Ureter (tissue), 1 donor: ENCODE measurements at regions not wholly inside any gene's neighbourhood (a gene's known extent, or its start where the extent isn't known, plus 50 kb on each side); places are given as distances from the start of the nearest gene placed in this dataset.
"Not testable (repeated sequence)": the region's sequence is repeated elsewhere in the genome, so short reads cannot be mapped to it uniquely, and the experiment has no call there.

Source experiments
- DNase-seq: peaks from one replicate; pipeline ENCODE4 v3.0.0-alpha.2; 2020; ENCODE audit warnings: low spot score
- donor health status: DM: yes; HTN: yes; CAD: no.

DNA sequence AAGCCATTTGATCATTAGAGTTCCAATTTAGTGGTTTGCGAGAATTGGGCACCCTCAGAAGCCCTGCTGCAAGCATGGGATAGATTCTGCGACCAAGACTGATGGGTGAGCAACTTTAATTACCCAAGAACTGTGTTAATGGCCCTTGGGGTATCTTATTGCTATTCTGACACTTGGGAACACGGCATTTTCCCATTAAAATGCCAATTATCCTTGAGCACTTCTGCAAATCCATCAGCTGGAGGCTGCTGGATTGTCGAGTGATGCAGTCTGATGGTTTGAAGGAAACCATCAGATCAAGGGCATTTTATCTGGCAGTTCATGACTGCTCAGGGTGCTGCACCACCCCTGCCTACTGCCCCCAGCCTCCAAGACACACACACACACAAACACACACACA is 183.6 kb upstream of the PROK2 start:
- DNase-seq, result no peak

DNA sequence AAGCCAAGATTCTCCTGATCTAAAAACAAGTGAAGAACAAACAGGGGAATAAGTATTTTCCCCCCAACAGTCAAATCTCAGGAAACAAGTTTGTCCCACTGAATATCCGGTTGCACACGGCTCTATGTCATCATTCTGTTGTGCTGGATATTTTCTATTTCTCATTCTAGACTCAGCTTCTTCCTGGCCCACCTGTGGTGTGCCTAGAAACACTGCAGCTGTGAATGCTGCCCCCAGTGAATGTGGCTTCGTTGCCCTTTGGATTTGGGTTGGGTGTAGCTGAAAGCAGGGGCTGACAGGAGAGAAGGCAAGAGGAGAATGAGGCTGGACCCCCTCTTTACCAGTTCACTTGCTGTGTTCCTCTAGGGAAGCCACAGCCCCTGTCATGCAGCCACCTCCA is 181.2 kb upstream of the PROK2 start:
- DNase-seq, result no peak

DNA sequence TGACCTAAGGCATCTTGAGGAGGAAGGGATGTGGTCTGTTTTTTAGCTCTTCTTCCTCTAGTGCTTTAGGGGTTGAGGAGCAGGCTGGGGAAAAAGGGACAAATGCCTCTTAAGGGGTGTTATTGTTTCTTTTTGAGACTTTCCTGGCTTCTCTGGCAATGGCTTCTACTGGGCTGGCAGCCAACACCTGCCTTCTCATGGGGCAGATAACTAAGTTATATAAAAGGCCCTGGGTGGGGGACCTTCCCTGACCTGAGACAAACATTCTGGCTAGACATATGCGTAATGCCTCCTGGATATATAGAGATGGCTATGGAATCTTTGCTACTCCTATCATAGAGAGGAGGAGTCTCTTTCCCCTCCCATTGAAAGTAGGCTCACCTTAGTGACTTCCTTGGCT is 179.2 kb upstream of the PROK2 start:
- no peak for DNase-seq

DNA sequence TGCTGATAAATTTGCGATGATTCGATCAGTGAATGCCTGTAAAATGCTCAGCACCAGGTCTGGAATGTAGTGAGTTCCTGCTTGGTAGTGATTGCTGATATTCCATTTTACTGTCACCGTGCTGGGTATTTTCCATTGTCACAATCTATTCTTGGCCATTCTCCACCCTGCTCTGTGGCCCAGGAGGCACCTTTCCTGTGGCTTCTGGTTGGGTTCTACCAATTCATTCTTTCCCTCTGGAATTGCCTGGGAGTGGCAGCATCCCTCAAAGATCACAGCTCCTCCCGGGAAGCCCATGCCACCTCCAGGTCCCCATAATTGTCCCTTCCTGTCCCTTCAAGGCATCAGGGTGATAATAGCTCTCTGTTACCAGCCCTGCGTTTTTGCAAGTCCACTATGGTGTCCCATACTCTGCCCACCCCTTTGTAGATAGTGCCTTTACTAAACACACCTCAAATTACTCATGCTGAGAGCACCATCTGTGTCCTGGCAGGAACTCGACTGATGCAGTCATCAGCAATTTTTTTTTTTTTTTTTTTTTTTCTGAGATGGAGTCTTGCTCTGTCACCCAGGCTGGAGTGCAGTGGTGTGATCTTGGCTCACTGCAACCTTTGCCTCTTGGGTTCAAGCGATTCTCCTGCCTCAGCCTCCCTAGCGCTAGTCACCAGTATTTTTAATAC is 177.8 kb upstream of the PROK2 start:
- DNase-seq, result no peak

DNA sequence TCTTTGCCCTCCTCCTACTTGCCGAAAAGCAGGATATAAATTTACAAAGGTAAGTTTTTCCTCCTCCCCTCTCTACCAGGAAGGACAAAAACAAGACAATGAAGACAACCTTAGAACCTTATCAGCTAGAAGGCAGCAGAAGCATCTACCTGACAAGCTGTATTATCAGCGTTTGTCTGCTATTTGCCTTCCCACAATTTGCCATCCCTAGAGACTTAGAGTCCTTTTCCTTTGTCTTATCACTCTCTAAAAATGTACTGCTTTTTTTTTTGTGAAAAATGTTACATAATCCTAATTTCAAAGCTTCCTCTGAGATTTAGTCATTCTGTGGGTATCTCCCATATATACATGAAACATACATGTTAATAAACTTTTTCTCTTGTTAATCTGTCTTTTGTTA is 176.9 kb upstream of the PROK2 start:
- DNase-seq, result no peak

DNA sequence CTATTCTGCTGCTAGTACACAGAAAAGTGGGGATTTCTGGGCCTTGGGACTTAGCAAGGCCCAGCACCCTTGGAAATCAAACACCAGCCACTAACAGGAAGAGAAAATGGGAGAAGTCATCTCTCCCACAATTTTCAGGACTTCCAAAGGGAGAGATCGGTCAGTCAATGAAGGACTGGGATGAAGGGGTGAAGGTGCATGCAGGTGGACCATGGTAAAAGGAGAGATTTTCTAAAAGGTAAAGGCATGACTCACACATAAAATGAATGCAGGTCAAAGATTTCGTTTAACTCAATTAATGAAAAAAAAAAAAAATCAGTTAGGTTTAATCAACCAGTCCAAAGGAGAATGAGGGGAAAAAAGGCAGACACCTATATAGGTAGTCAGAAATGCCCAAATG is 176.4 kb upstream of the PROK2 start:
- DNase-seq, result no peak

DNA sequence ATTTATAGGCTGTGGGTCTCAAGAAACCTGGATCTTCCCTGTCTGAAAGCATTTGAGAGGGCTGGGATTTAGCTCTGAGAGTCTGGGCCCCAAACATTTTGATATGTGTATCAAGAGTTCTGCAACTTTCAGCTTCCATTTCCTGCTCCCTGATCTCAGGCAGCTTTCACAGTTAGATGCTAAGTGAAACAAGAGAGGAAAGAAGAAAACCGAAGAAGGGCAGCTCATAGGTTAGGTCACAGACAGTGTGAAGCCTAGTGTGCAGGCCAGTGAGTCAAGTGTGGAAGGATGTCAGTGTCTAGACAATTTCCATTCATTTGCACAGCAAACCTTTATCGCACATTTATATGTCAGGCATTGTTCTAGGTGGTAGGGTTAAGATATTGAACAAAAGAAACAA is 173.6 kb upstream of the PROK2 start:
- no peak for DNase-seq

DNA sequence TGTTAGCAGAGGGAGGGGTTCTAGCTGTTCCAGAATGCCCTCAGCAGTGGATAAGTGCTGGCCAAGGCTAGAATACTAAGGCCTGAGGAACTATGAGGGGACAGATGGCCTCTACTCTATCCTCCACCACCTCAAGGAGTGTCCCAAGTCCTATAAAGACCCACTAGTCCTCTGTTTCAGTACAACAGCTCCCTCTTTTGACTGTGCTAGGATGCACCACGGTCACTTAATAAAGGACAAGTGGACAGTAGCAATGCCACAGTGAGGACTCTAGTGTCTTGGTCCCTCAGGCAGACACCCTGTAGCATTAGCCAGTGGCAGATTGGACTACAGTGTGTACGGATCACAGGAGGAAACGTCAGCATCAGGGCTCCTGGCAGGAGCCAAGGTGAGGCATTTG is 171.8 kb upstream of the PROK2 start:
- DNase-seq, result no peak

DNA sequence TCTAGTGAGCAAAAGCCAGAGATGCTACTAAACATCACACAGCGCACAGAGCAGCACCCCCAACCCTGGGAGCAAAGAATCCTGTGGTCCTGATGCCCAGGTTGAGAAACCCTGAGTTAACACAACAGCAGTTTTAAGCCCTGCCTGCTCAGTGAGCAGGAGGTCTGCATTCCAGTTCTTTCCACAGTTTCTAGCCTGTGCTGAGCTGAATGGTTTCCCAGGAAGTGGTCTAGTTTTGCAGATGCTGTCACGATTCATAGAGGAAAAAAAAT is 171.1 kb upstream of the PROK2 start:
- DNase-seq, result no peak

DNA sequence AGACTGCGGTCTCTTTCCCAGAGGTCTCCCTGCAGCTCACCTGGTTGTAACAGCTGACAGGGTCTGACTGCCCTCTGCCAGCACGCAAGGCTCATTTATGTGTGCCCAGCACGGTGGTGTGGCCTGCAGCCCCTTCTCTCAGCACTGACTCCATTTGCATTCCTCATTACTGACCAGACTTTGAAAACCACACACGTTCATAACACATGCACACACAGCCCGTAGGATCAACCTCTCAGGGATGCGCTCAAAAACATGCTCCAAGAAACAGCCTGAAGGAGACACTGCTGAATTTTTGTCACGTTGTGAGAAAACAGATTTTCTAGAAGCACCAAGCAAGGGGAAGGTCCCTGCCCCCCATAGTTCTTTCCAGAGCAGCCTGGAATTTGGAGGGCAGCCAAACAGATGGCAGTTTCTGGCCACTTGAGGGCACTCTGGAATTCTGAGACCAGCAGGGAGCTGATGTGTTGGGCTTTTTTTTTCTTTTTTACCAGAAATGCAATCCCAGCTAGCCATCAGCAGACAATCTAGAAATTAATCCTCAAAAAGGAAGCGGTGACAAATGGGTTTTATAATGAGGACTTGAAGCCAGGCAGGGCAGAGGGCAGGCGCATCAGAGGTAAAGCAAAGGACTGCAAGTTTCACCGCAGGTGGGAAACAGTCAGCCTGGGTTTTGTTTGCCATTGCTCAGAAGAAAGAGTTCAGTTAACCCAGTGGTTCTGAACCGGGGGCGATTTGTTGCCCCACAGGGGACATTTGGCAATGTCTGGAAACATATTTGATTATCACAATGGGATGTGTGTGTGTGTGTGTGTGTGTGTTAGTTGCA is 170.5 kb upstream of the PROK2 start:
- peak; percentile 82 for DNase-seq

DNA sequence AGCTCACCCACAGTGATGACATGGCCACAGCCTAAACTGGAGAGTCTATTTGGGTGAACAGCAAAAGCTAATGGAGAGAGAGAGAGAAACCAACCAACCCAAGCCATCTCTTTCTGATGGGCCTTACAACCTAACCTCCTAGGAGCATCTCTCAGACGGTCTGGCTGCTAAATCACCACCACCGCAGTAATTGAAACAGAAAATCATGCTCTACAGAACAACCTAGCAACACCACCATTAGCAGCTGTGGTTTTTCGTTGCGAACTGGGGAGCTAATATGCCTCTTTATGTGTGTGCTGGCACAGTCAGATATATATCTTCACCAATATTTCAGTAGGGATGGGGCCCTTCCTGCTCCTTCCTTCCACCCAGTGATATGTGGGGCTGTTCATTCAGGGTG is 166.9 kb upstream of the PROK2 start:
- DNase-seq, result no peak

DNA sequence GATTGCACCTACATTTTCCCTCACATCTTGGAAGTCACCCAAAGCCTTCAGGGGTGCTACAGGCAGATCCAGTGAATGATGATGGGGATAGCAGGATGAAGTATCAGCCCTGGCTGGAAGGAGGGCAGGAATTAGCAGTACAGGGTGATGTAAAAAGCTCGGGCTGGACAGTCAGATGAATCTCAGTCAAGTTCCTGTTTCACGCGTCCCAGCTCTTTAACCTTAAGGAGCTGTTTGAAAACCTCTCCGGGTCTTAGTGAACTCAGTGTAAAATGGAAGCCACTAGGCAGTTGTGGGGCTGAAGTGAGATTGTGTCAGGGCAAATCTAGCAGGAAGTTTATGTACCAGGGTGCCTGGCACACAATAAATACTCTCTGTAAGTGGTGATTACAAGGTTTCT is 166.4 kb upstream of the PROK2 start:
- no peak for DNase-seq

DNA sequence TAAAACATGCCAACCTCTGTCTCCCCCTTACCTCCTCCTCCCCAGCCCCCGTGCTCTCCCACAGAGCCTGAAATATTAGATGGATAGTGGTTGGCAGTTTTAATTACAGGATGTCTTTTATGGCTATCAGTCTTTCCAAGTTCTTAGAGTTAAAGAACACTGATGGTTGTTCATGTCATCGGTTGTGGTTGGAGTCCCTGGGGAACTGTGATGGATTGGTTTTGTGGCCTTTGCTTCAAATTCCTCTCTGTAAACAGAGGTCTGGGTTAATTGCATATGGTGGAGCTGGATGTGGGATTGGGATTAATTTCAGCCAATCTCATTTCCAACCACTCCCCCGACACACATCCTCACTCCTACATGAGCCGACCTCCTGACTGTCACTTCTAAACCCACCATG is 164.5 kb upstream of the PROK2 start:
- DNase-seq, result no peak

DNA sequence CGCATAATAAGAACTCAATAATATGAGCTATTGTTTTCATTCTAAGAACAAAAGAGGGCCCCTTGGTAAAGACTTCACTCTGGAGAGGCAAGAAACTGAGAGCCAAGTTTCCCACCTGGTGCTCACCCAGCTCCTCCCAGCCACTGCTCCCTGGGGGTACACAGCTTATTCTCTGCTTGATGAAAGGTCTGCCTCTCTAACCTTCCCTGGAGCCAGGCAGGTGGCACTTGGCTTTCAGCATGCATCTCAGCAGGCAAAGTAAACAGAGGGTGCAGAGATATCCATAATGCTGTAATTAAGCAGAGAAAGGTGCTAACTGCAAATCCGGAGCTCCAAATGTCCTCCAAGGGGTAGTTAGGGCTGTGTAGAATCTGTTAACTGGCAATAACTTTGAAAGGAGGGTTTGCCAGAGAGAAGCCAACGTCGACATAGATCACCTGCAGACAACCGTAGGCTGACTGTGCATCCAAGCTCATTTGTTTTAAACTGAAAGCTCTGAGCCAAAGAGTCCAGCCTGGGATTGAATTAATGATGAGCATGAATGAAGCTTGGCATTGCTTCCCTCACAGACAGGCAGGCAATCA is 159.6 kb upstream of the PROK2 start:
- DNase-seq, result no peak

DNA sequence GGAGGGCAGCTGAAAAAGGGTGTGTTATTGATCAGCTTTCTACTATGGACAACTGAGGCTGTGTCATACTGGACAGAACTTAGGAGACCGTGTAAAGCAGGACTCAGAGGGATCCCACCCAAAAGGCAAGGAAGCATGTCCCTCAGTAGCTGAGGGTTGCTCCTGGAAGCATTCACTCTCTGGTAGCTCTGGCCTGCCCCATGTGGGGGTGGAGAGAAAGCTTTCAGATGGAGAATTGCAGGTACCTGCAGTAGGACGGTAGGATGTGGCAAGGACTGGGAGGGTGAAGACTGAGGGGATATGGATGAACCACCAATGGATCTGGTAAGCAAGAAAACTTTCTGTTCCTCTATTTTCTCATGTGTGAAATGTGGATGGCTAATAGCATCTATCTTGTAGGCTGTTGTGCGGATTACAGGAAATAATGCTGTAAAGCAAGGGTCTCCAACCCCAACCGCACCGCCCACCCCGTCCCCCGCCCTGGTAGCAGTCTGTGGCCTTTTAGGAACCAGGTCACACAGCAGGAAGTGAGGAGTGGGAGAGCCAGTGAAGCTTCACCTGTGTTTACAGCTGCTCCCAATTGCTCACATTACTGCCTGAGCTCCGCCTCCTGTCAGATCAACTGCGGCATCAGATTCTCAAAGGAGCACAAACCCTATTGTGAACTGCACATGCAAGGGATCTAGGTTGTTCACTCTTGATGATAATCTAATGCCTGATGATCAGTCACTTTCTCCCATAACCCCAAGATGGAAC is 157.7 kb upstream of the PROK2 start:
- no peak for DNase-seq

DNA sequence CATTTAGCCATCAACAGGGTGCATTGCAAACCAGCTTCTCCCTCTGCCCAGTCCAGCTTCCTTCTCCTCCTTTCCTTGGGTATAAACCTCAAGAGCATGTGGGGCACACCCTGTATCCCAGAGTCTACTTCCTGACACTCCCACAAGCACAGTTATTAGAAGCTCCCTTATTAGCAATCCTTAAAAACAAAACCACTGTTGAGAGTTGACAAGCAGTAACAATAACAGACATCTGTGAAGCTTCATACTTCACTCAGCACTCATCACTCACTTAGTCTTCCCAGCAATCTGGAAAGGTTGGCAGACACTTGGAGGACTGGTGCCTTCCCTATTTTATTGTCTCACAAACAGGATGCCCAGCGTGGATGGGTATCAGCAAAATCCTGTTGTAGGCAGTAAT is 155.5 kb upstream of the PROK2 start:
- no peak for DNase-seq

DNA sequence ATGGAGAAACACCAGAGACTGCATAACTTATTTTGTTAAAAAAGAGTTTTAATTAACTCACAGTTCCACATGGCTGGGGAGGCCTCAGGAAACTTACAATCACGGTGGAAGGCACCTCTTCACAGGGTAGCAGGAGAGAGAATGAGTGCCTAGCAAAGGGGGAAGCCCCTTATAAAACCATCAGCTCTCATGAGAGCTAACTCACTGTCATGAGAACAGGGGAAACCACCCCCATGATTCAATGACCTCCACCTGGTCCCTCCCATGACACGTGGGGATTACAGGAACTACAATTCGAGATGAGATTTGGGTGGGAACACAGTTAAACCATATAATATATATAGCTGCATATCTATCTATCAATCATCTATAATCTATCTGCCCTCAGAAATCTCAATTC is 153.1 kb upstream of the PROK2 start:
- DNase-seq, result not testable (repeated sequence)

DNA sequence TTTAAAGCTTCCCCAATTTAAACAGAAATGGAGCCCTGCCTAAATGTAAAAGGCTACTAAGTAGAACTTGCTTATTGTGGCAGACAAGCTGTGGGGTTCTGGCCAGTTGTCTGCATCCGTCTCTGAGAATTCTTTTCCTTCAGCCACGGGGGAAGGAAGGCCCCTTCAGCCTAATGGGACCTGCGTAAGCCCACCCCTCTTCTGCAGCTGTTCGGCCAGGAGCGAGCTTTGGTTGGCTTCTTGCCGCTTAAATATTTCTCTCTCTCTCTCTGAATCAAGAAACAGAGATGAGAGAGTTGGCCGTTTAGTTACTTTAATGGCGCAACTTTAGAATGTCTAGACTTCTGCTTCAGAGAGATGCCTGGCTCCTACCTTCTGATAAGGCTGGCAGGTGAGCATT is 151.7 kb upstream of the PROK2 start:
- DNase-seq, result no peak

DNA sequence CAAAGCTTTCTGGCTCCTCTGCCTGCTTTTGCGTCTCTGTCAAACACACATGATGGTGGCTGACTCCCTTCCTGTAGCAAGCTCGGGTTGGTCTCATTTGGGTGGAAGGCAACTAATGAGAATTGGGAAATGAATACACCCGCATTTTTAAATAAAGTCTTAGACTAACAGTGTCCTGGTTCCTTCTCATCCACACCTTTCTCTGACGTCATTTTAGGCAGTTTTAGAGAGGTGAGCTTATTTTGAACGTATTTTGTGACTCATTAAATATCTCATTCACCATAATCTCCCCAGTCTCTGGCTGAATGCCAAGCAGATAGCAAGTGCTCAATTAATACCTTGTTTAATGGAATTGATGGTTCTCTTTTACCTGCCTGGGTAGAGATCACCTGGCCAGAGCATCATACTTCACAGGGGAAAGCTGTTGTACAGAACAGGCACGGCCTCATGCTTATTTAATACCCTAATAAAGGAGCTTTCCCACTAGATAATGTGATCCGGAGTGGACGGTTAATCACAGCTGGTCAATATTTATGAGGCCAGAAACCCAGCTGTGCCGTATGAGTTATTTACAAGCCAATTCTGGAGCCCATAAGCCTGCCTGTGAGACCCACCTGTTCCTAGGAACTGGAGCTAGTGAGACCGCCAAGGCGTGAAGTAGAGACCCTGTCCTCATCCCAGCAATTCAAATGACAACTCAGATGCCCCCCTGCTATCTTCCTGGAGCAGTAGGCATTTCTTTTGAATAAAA is 149.7 kb upstream of the PROK2 start:
- DNase-seq, result no peak

DNA sequence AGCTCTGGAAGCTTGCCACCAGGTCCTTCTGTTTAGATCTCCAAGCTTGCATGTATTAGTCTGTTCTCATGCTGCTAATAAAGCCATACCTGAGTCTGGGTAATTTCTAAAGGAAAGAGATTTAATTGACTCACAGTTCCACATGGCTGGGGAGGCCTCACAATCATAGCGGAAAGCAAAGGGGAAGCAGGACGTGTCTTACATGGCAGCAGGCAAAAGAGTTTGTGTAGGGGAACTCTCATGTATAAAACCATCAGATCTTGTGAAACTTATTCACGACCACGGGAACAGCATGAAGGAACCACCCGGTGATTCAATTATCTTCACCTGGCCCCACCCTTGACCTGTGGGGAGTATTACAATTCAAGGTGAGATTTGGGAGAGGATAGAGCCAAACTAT is 147.0 kb upstream of the PROK2 start:
- no peak for DNase-seq

DNA sequence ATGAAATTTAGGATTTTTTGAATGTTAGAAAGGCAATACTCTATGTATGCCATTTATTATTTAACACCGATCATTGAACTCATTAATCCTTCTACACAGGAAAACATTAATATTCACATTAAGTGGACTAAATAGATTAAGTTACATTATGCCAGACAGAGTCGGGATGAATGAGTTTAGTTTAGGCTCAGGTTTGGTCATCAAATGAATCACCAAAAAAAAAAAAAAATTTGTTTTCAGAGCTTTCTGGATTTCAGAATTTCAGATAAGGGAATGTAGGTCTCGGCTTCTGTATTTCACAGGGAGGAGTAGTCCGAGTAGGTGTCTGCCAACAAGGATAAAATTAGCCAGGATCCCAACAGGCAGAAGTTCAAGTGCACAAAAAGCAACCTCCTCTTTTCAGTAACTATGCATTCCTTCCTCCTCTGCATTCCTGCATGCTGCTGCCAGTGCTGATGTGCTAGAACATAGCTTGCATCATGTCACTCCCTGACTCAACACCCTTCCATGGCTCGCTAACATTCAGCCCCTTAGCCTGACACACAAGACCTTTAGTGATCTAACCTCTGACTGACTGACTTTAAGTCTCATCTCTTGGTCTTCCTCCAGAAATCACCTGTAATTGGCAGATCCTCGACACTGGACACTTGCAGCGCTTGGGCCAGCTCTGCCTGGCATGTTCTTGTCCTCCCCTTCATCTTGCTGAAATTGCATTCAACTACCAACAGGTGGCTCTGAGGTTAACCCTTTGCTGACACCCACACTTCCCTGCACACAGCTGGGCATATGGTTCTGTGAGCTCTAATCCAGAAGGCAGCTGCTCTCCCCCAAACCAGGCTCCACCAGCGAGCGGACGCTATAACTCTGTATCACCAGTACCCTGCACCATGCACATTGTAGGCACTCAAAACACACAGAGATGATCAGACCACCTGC is 145.4 kb upstream of the PROK2 start:
- DNase-seq, result no peak
